Middle frontal gyrus (tissue), 1 donor: ENCODE measurements at regions not wholly inside any gene's neighbourhood (a gene's known extent, or its start where the extent isn't known, plus 50 kb on each side); places are given as distances from the start of the nearest gene placed in this dataset.

Source experiments
- DNase-seq: peaks from one replicate; pipeline ENCODE4 v3.0.0-alpha.2; 2015; ENCODE audit warnings: low spot score; ENCODE audit errors: extremely low spot score

GRCh38 chr6:37105148-37106050 is 64.6 kb upstream of the PIM1 start:
- no peak for DNase-seq

GRCh38 chr6:37106051-37106363 is 63.9 kb upstream of the PIM1 start:
- no peak for DNase-seq

- no peak for DNase-seq
Measured at GRCh38 chr6:37106554-37106953, 63.4 kb upstream of the PIM1 start.

GRCh38 chr6:37106982-37107491 is 62.9 kb upstream of the PIM1 start:
- DNase-seq, result no peak

GRCh38 chr6:37109714-37110499 is 60.0 kb upstream of the PIM1 start:
- DNase-seq, result no peak

- no peak for DNase-seq
Measured at GRCh38 chr6:37110500-37111461, 59.2 kb upstream of the PIM1 start.

GRCh38 chr6:37113976-37114375 is 56.0 kb upstream of the PIM1 start:
- no peak for DNase-seq

- no peak for DNase-seq
Measured at GRCh38 chr6:37114612-37115011, 55.3 kb upstream of the PIM1 start.

- DNase-seq, result no peak
Measured at GRCh38 chr6:37115236-37115895, 54.6 kb upstream of the PIM1 start.

GRCh38 chr6:37116326-37116725 is 53.6 kb upstream of the PIM1 start:
- DNase-seq, result no peak

GRCh38 chr6:37119387-37119886 is 50.5 kb upstream of the PIM1 start:
- no peak for DNase-seq
